HepG2 (cell line): ENCODE measurements at regions not wholly inside any gene's neighbourhood (a gene's known extent, or its start where the extent isn't known, plus 50 kb on each side); places are given as distances from the start of the nearest gene placed in this dataset.
"Not testable (repeated sequence)": the region's sequence is repeated elsewhere in the genome, so short reads cannot be mapped to it uniquely, and the experiment has no call there.

Source experiments
- ATAC-seq: fragments of 200-7000 bp; cut with Tn5 transposase; 3 replicates; pipeline ENCODE4 v1.9.1; 2020; ENCODE audit warnings: mild to moderate bottlenecking, moderate library complexity
- BruUV-seq: library from RNA; stranded (reverse); fragments of 400-500 nt; replicated peaks from 2 replicates; lab custom pipeline; 2021; lab: Mats Ljungman, UMichigan
- CTCF ChIA-PET: fragments of 300-600 bp; formaldehyde crosslinking; extraction: SDS; loops from one replicate; lab custom pipeline; 2021; ENCODE audit warnings: low total read pairs, inconsistent platforms, low intra/inter-chr PET ratio; lab: Yijun Ruan, JAX
- POLR2A ChIA-PET: fragments of 350-600 bp; sonication (Branson Sonifier 250); formaldehyde crosslinking; loops from one replicate; lab custom pipeline; 2020; ENCODE audit warnings: antibody characterized with exemption, inconsistent platforms; lab: Yijun Ruan, JAX
- DNase-seq: peaks from one replicate; pipeline ENCODE4 v3.0.0-alpha.2; 2015; ENCODE audit warnings: low spot score
- FAIRE-seq: peaks from 3 replicates; lab custom pipeline; 2011; peaks lifted over from hg19 to GRCh38; lab: Jason Lieb, UNC
- H2AFZ ChIP-seq: one replicate; pipeline ENCODE4 v1.6.1; 2011; ENCODE audit warnings: low read length, inconsistent platforms
- H3K27ac ChIP-seq: fragments of 300-600 bp; 3 replicates; pipeline ENCODE4 v1.8.0; 2011; ENCODE audit warnings: mixed run types, mild to moderate bottlenecking, mixed read lengths, low read length, inconsistent platforms; ENCODE audit not compliant: insufficient read depth; ENCODE audit errors: extremely low read length
- H3K27me3 ChIP-seq, 2 experiments: fragments of 200-600 bp in 1 of 2; 2 replicates in 1 of 2; 3 replicates in 1 of 2; pipeline versions ENCODE4 v1.6.0 to v1.8.0; 2011; ENCODE audit warnings: low read length in 2 of 2, mild to moderate bottlenecking in 2 of 2, moderate library complexity in 2 of 2, inconsistent platforms in 1 of 2; ENCODE audit not compliant: insufficient read depth in 2 of 2, control insufficient read depth in 1 of 2
- H3K36me3 ChIP-seq, 2 experiments: fragments of 200-600 bp in 1 of 2; replicated peaks in 1 of 2; 2 replicates in 1 of 2; 3 replicates in 1 of 2; pipeline versions ENCODE4 v1.5.1 to v1.8.0; 2011; ENCODE audit warnings: low read length in 2 of 2, inconsistent platforms in 1 of 2; ENCODE audit not compliant: insufficient read depth in 2 of 2, control insufficient read depth in 1 of 2
- H3K4me1 ChIP-seq: 2 replicates; pipeline ENCODE4 v1.5.1; 2012; ENCODE audit warnings: low read length, inconsistent platforms; ENCODE audit not compliant: insufficient read depth
- H3K4me2 ChIP-seq: 2 replicates; pipeline ENCODE4 v1.6.0; 2011; ENCODE audit warnings: low read depth, low read length, inconsistent platforms
- H3K4me3 ChIP-seq, 3 experiments: fragments of 200-600 bp in 1 of 3; sonication (generic), shearing (Covaris generic) in 1 of 3; replicated peaks in 1 of 3; 2 replicates each; pipeline ENCODE4 v1.5.1; 2011 to 2016; ENCODE audit warnings: low read length in 3 of 3, inconsistent platforms in 2 of 3, low read depth in 2 of 3, mild to moderate bottlenecking in 2 of 3, control low read depth in 1 of 3, mixed read lengths in 1 of 3; ENCODE audit not compliant: insufficient read depth in 1 of 3
- H3K79me2 ChIP-seq: one replicate; pipeline ENCODE4 v1.6.1; 2011; ENCODE audit warnings: low read length, inconsistent platforms; ENCODE audit not compliant: insufficient read depth
- H3K9ac ChIP-seq: 2 replicates; pipeline ENCODE4 v1.6.0; 2011; ENCODE audit warnings: mild to moderate bottlenecking, low read depth, low read length, inconsistent platforms; ENCODE audit not compliant: insufficient read depth
- H3K9me3 ChIP-seq: 2 replicates; pipeline ENCODE4 v1.5.1; 2012; ENCODE audit warnings: mild to moderate bottlenecking, low read length
- H4K20me1 ChIP-seq: 2 replicates; pipeline ENCODE4 v1.6.0; 2011; ENCODE audit warnings: inconsistent platforms, mild to moderate bottlenecking, low read length, moderate library complexity; ENCODE audit not compliant: insufficient read depth
- PRPF4 ChIP-seq: fragments of 200-400 bp; formaldehyde crosslinking; IDR thresholded peaks from 2 replicates; pipeline ENCODE4 v1.6.1; 2016; ENCODE audit warnings: low read length, low read depth; ENCODE audit not compliant: poor library complexity, severe bottlenecking
- ZNF136 ChIP-seq: sonication (generic); formaldehyde crosslinking; IDR thresholded peaks from 2 replicates; pipeline ENCODE4 v1.8.1; 2022; ENCODE audit warnings: low read depth, mild to moderate bottlenecking, moderate library complexity, missing genetic modification reagents
- ZNF367 ChIP-seq: sonication (generic); formaldehyde crosslinking; IDR thresholded peaks from 2 replicates; pipeline ENCODE4 v1.4.0; 2020; ENCODE audit warnings: missing genetic modification reagents, borderline replicate concordance
- ZNF382 ChIP-seq: sonication (generic); formaldehyde crosslinking; IDR thresholded peaks from 2 replicates; pipeline ENCODE4 v1.5.0; 2020; ENCODE audit warnings: missing genetic modification reagents, mild to moderate bottlenecking, borderline replicate concordance
- WGBS: methylation state at CpG from one replicate; pipeline ENCODE4 v1.1.6; 2017; ENCODE audit warnings: low lambda C conversion rate; 5-methylcytosine and 5-hydroxymethylcytosine counted together
- in situ Hi-C: cut with HindIII; loops from 2 replicates; pipeline ENCODE4 v1.10.0; 2017; ENCODE audit warnings: low pct_unique_long_range_greater_than_20kb; ENCODE audit not compliant: extremely low pct_ligation_motif_present
- intact Hi-C: fragments of 100-400 bp; cut with micrococcal nuclease; formaldehyde crosslinking; loops from one replicate; pipeline ENCODE4 v1.10.0; 2022; ENCODE audit not compliant: unreplicated experiment
- TF ChIP-seq, protein P1 (sequence below): sonication (generic); formaldehyde crosslinking; IDR thresholded peaks from 2 replicates; pipeline ENCODE4 v1.4.0; 2020; ENCODE audit warnings: mild to moderate bottlenecking, missing genetic modification reagents
- TF ChIP-seq, protein P2 (sequence below), 2 experiments: sonication (generic) in 1 of 2; formaldehyde crosslinking in 1 of 2; IDR thresholded peaks; 2 replicates each; pipeline versions ENCODE4 v1.5.1 to v1.6.1; 2011 to 2020; ENCODE audit warnings: borderline replicate concordance in 1 of 2, low read depth in 1 of 2, low read length in 1 of 2, mild to moderate bottlenecking in 1 of 2, missing genetic modification reagents in 1 of 2, moderate library complexity in 1 of 2

DNA sequence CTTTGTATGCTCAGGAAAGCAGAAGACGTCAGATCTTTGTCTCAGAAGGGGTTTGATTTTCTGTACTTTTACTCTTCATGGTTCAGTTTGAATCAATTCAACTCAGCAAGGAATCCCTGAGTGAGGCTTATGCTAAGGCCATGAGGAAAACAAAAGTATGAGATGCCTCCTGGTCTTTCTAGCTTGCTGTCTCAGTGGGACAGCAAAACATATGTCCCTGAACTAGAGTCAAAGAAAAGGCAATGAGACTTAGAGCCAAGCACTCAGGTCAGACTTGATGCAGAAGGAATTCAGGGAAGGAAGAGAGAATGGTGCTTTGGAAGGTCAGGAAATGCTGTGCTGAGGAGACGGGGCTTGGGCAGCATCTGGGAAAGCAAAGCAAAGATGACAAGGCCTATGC lies 236.2 kb upstream of the SFRP2 start (continued):
- TF ChIP-seq PRPF4 = no peak
- TF ChIP-seq, protein P1, sequence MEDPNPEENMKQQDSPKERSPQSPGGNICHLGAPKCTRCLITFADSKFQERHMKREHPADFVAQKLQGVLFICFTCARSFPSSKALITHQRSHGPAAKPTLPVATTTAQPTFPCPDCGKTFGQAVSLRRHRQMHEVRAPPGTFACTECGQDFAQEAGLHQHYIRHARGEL = no peak
- TF ChIP-seq, all 625 proteins: peak for 0

DNA sequence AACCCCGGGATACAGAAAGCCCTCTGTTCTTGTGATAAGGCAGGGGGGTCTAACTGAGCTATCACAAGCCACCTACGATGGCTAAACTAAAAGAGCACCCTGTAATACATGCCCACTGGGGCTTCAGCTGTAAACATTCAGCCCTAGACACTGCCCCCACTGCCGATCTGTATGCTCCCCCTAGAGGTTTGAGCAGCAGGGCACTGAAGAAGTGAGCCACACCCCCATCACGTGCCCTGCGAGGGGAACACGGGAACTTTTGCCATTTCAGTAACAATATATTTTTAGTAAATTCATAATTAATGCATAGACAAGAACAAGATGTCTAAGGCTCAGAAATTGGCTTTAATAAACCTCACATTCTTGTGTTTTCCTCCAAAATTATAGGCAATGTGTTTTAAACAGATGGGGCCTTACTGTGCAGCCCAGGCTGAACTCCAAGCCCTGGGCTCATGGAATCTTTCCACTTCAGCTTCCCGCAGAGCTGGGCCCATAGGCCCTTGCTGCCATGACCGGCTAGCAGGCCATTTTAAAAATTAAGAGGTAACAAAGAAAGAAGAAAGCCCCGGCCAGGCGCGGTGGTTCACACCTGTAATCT lies 235.3 kb upstream of the SFRP2 start:
- no peak overlapping the region for H3K9ac ChIP-seq
- no peak for FAIRE-seq
- H3K9me3 ChIP-seq = no peaks in the 10 kb centered on the region
- ChIA-PET POLR2A (no interaction called here), CTCF (no interaction called here)
- no peaks in the 10 kb centered on the region for H4K20me1 ChIP-seq
- no peak overlapping the region for H3K4me2 ChIP-seq
- no peak overlapping the region for H2AFZ ChIP-seq
- WGBS = 22% methylated on average over 11 of the region's 11 CpGs
- no peak for DNase-seq
- no peaks in the 10 kb centered on the region for H3K4me1 ChIP-seq
- no peak for TF ChIP-seq ZNF367
- no peak for TF ChIP-seq ZNF382 (CRISPR knock-in tag)
- no peak for TF ChIP-seq ZNF136 (CRISPR knock-in tag)
- TF ChIP-seq, protein P2, sequence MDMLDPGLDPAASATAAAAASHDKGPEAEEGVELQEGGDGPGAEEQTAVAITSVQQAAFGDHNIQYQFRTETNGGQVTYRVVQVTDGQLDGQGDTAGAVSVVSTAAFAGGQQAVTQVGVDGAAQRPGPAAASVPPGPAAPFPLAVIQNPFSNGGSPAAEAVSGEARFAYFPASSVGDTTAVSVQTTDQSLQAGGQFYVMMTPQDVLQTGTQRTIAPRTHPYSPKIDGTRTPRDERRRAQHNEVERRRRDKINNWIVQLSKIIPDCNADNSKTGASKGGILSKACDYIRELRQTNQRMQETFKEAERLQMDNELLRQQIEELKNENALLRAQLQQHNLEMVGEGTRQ (IDR thresholded peaks at IDR 0.05; ENCODE audit: low read depth, low read length) = no peak
- TF ChIP-seq, protein P2 (CRISPR knock-in tag; IDR thresholded peaks at IDR 0.05; ENCODE audit: borderline replicate concordance) = peak; percentile 30; the same call in 1 of the 2 replicates
- BruUV-seq = no TSS peak
- intact Hi-C loops (no loop called here), in situ Hi-C loops (no loop called here)
- no peaks in the 10 kb centered on the region for H3K79me2 ChIP-seq
- ATAC-seq = peak; percentile 73
- no peaks in the 10 kb centered on the region for H3K27me3 ChIP-seq
- no peak overlapping the region for H3K4me3 ChIP-seq
- no peaks in the 10 kb centered on the region for H3K36me3 ChIP-seq
- no peak overlapping the region for H3K27ac ChIP-seq

DNA sequence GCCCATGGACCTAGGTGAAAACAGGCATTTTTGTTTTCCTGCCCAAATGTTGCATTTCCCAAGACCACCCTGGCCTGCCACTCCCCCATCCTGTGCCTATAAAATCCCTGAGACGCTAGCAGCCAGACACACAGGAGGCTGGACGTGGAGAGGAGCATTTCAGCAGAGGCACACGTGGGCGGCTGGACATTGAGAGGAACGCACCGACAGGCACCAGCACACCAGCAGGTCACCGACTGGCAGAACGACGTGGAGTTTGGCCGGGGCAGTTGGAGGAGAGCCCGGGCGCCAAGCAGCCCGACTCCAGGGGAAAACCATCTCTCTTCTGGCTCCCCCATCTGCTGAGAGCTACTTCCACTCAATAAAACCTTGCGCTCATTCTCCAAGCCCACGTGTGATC lies 234.8 kb upstream of the SFRP2 start:
- H2AFZ ChIP-seq, H3K27ac ChIP-seq, H3K27me3 ChIP-seq, H4K20me1 ChIP-seq, in situ Hi-C loops, H3K4me3 ChIP-seq, DNase-seq, H3K9me3 ChIP-seq, H3K79me2 ChIP-seq, ATAC-seq, H3K4me2 ChIP-seq, CTCF ChIA-PET, FAIRE-seq, H3K4me1 ChIP-seq, POLR2A ChIA-PET, H3K36me3 ChIP-seq, intact Hi-C loops, H3K9ac ChIP-seq, BruUV-seq: not testable (repeated sequence)
- WGBS = 58% methylated on average over 2 of the region's 15 CpGs
